Ovary (tissue), 3 donors: ENCODE measurements at regions not wholly inside any gene's neighbourhood (a gene's known extent, or its start where the extent isn't known, plus 50 kb on each side); places are given as distances from the start of the nearest gene placed in this dataset.

Source experiments
- CTCF ChIP-seq, 3 donors: fragments of 450-650 bp in 2 of 3; fragments of 200-600 bp in 1 of 3; IDR thresholded peaks; one replicate each; pipeline versions ENCODE4 v1.5.1 to v1.8.0; 2016 to 2022; ENCODE audit warnings: antibody characterized with exemption in 3 of 3, mild to moderate bottlenecking in 1 of 3
- EP300 ChIP-seq: sonication (generic); formaldehyde crosslinking; IDR thresholded peaks from one replicate; pipeline ENCODE4 v1.6.1; 2017; ENCODE audit warnings: antibody characterized with exemption
- POLR2A ChIP-seq: fragments of 450-650 bp; IDR thresholded peaks from one replicate; pipeline ENCODE4 v1.6.1; 2017; ENCODE audit warnings: antibody characterized with exemption, mild to moderate bottlenecking, moderate library complexity
- donor health status: DM: no; HTN: no; CAD: no.

DNA sequence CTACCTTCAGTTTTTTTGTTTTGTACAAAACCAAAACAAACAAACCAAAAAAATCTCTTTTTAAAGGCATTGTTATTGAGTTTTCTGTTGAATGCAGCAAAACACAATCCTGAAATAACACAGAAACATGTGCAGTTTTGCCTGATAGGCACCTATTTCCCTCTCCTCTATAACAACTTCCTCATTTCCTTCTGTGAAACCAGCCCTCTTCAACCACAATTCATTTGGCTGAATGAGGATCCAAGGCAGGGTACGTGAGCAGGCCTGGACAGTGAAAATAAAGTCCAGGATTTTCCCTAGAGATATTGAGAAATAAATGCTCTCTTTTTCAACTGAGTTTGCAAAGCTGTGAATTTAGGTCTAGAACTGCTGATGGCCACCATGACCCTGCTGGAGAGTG lies 134.8 kb upstream of the LARP1 start:
- TF ChIP-seq CTCF (IDR thresholded peaks at IDR 0.05) (no peak), EP300 (no peak), POLR2A (no peak)
